Retinal pigment epithelial cell (primary cell): ENCODE measurements at regions not wholly inside any gene's neighbourhood (a gene's known extent, or its start where the extent isn't known, plus 50 kb on each side); places are given as distances from the start of the nearest gene placed in this dataset.
A peak's percentile ranks its signal among the peaks of the same experiment; 100 is the strongest.
"Not testable (repeated sequence)": the region's sequence is repeated elsewhere in the genome, so short reads cannot be mapped to it uniquely, and the experiment has no call there.

Experiments used
- DNase-seq: peaks from one replicate; pipeline ENCODE4 v3.0.0-alpha.2; 2010; ENCODE audit warnings: low read depth
- H3K4me3 ChIP-seq: 2 replicates; pipeline ENCODE4 v1.5.1; 2011; ENCODE audit warnings: mild to moderate bottlenecking, low read length, control low read depth, moderate library complexity
- CTCF ChIP-seq: conservative IDR thresholded peaks from 2 replicates; pipeline ENCODE4 v1.5.1; 2011; ENCODE audit warnings: low read depth, low read length, control low read depth, inconsistent platforms

GRCh38 chr17:77066726-77067409 lies 73.9 kb upstream of the SEC14L1 start:
- not testable (repeated sequence) for DNase-seq, H3K4me3 ChIP-seq
- peak; percentile 98 for TF ChIP-seq CTCF

- TF ChIP-seq CTCF = no peak
- DNase-seq = no peak
- no peak overlapping the region for H3K4me3 ChIP-seq
Measured at GRCh38 chr17:77068915-77069314, 71.9 kb upstream of the SEC14L1 start.

- H3K4me3 ChIP-seq = no peak overlapping the region
- no peak for TF ChIP-seq CTCF
Measured at GRCh38 chr17:77070888-77071279, 69.9 kb upstream of the SEC14L1 start.

GRCh38 chr17:77071925-77072490 lies 68.8 kb upstream of the SEC14L1 start:
- no peak for DNase-seq
- TF ChIP-seq CTCF = no peak
- H3K4me3 ChIP-seq = no peak overlapping the region

More at GRCh38 chr17:77070888-77071279, 69.9 kb upstream of the SEC14L1 start:
- DNase-seq = no peak

GRCh38 chr17:77072670-77073069 lies 68.1 kb upstream of the SEC14L1 start:
- no peak for TF ChIP-seq CTCF
- H3K4me3 ChIP-seq = no peak overlapping the region
- DNase-seq = no peak

- DNase-seq = no peak
- H3K4me3 ChIP-seq = no peak overlapping the region
- TF ChIP-seq CTCF = no peak
Measured at GRCh38 chr17:77074681-77075080, 66.1 kb upstream of the SEC14L1 start.
